H1 (cell line): ENCODE measurements at regions not wholly inside any gene's neighbourhood (a gene's known extent, or its start where the extent isn't known, plus 50 kb on each side); places are given as distances from the start of the nearest gene placed in this dataset.
A peak's percentile ranks its signal among the peaks of the same experiment; 100 is the strongest.
"Not testable (repeated sequence)": the region's sequence is repeated elsewhere in the genome, so short reads cannot be mapped to it uniquely, and the experiment has no call there.

ENCODE experiments used
- CTCF ChIA-PET: fragments of 300-600 bp; sonication (Branson Sonifier 250); formaldehyde crosslinking; loops from one replicate; lab custom pipeline; 2021; ENCODE audit not compliant: partially characterized antibody; lab: Charles Lee
- POLR2A ChIA-PET: fragments of 300-600 bp; sonication (Branson Sonifier 250); formaldehyde crosslinking; loops from one replicate; lab custom pipeline; 2021; ENCODE audit warnings: inconsistent platforms; ENCODE audit not compliant: partially characterized antibody; lab: Charles Lee
- DNase-seq, 2 experiments: peaks; one replicate each; pipeline versions ENCODE4 v3.0.0 to v3.0.0-alpha.2; 2010 to 2022; ENCODE audit warnings: low spot score in 2 of 2, low read depth in 1 of 2, mixed read lengths in 1 of 2
- FAIRE-seq: peaks from 2 replicates; lab custom pipeline; 2011; peaks lifted over from hg19 to GRCh38; lab: Jason Lieb, UNC
- H2AFZ ChIP-seq: 2 replicates; pipeline ENCODE4 v1.8.1; 2012; ENCODE audit warnings: low read length, inconsistent platforms
- H2AK5ac ChIP-seq: 2 replicates; pipeline ENCODE4 v1.6.1; 2013; ENCODE audit warnings: low read depth, low read length
- H2BK120ac ChIP-seq: replicated peaks from 2 replicates; pipeline ENCODE3; 2013; ENCODE audit warnings: low read depth, low read length, inconsistent platforms
- H2BK12ac ChIP-seq: 2 replicates; pipeline ENCODE4 v1.6.1; 2013; ENCODE audit warnings: low read depth, low read length
- H2BK15ac ChIP-seq: 2 replicates; pipeline ENCODE4 v1.6.1; 2013; ENCODE audit warnings: low read length
- H2BK20ac ChIP-seq: 2 replicates; pipeline ENCODE4 v1.6.1; 2013; ENCODE audit warnings: low read length
- H2BK5ac ChIP-seq: 2 replicates; pipeline ENCODE4 v1.6.1; 2013; ENCODE audit warnings: low read depth, low read length
- H3K14ac ChIP-seq: 2 replicates; pipeline ENCODE4 v1.6.1; 2013; ENCODE audit warnings: inconsistent platforms; ENCODE audit not compliant: insufficient read length
- H3K18ac ChIP-seq: 2 replicates; pipeline ENCODE4 v1.6.1; 2013; ENCODE audit warnings: low read length; ENCODE audit errors: extremely low read depth
- H3K23ac ChIP-seq: 2 replicates; pipeline ENCODE4 v1.6.1; 2013; ENCODE audit warnings: inconsistent platforms; ENCODE audit not compliant: insufficient read length
- H3K23me2 ChIP-seq: 2 replicates; pipeline ENCODE4 v1.6.1; 2013; ENCODE audit warnings: low read depth, low read length
- H3K27ac ChIP-seq: 2 replicates; pipeline ENCODE4 v1.6.1; 2011; ENCODE audit warnings: low read depth, low read length, inconsistent platforms
- H3K27me3 ChIP-seq, 4 experiments: replicated peaks in 1 of 4; 1 replicate in 1 of 4; 2 replicates in 3 of 4; pipeline versions ENCODE4 v1.6.1 to v1.8.1; 2011 to 2013; ENCODE audit warnings: low read length in 3 of 4, mild to moderate bottlenecking in 3 of 4, inconsistent platforms in 2 of 4, mixed read lengths in 2 of 4, moderate library complexity in 1 of 4; ENCODE audit not compliant: control insufficient read depth in 3 of 4, insufficient read depth in 3 of 4; ENCODE audit errors: extremely low read depth in 1 of 4
- H3K36me3 ChIP-seq, 4 experiments: 2 replicates each; pipeline versions ENCODE4 v1.6.1 to v1.8.1; 2011 to 2013; ENCODE audit warnings: mild to moderate bottlenecking in 4 of 4, low read length in 3 of 4, moderate library complexity in 2 of 4, control low read depth in 1 of 4, inconsistent platforms in 1 of 4; ENCODE audit not compliant: insufficient read depth in 4 of 4, control insufficient read depth in 2 of 4
- H3K4ac ChIP-seq: replicated peaks from 2 replicates; pipeline ENCODE3; 2013; ENCODE audit warnings: low read length, low read depth, mixed read lengths, inconsistent platforms; ENCODE audit not compliant: insufficient read length
- H3K4me1 ChIP-seq, 4 experiments: replicated peaks in 1 of 4; 1 replicate in 1 of 4; 2 replicates in 3 of 4; pipeline versions ENCODE4 v1.6.1 to v1.8.1; 2011 to 2013; ENCODE audit warnings: low read length in 3 of 4, inconsistent platforms in 2 of 4, mixed read lengths in 1 of 4; ENCODE audit not compliant: insufficient read depth in 4 of 4, control insufficient read depth in 3 of 4
- H3K4me2 ChIP-seq, 2 experiments: 2 replicates each; pipeline versions ENCODE4 v1.6.1 to v1.8.1; 2011 to 2013; ENCODE audit warnings: low read depth in 2 of 2, low read length in 2 of 2, control low read depth in 1 of 2, inconsistent platforms in 1 of 2, mild to moderate bottlenecking in 1 of 2; ENCODE audit not compliant: insufficient read depth in 1 of 2
- H3K4me3 ChIP-seq, 4 experiments: fragments of 200-600, 300-600 bp in 1 of 4; sonication (generic), shearing (Covaris generic), sonication (Bioruptor Twin) in 1 of 4; 2 replicates each; pipeline versions ENCODE4 v1.5.1 to v1.8.1; 2011 to 2016; ENCODE audit warnings: low read length in 4 of 4, low read depth in 3 of 4, control low read depth in 2 of 4, inconsistent platforms in 2 of 4, mild to moderate bottlenecking in 2 of 4, mixed read lengths in 1 of 4, moderate library complexity in 1 of 4; ENCODE audit not compliant: insufficient read depth in 2 of 4; ENCODE audit errors: extremely low read depth in 1 of 4
- H3K56ac ChIP-seq: replicated peaks from 2 replicates; pipeline ENCODE3; 2013; ENCODE audit warnings: low read depth, mild to moderate bottlenecking, mixed read lengths, low read length, inconsistent platforms; ENCODE audit not compliant: insufficient read length
- H3K79me1 ChIP-seq: 2 replicates; pipeline ENCODE4 v1.6.1; 2013; ENCODE audit warnings: low read depth, low read length, control low read depth
- H3K79me2 ChIP-seq, 2 experiments: 2 replicates each; pipeline versions ENCODE4 v1.6.1 to v1.8.1; 2012 to 2013; ENCODE audit warnings: low read length in 2 of 2, mild to moderate bottlenecking in 2 of 2, inconsistent platforms in 1 of 2; ENCODE audit not compliant: insufficient read depth in 2 of 2, control insufficient read depth in 1 of 2
- H3K9ac ChIP-seq, 4 experiments: replicated peaks in 1 of 4; 1 replicate in 1 of 4; 2 replicates in 3 of 4; pipeline versions ENCODE4 v1.6.1 to v1.8.1; 2011 to 2013; ENCODE audit warnings: low read depth in 3 of 4, low read length in 3 of 4, control low read depth in 2 of 4, mild to moderate bottlenecking in 2 of 4, moderate library complexity in 2 of 4, inconsistent platforms in 1 of 4; ENCODE audit errors: extremely low read depth in 1 of 4
- H3K9me3 ChIP-seq, 2 experiments: 2 replicates each; pipeline versions ENCODE4 v1.6.1 to v1.8.1; 2012 to 2013; ENCODE audit warnings: mild to moderate bottlenecking in 2 of 2, moderate library complexity in 2 of 2, control low read depth in 1 of 2, inconsistent platforms in 1 of 2, low read depth in 1 of 2, low read length in 1 of 2, mixed read lengths in 1 of 2; ENCODE audit not compliant: insufficient read depth in 2 of 2
- H4K20me1 ChIP-seq, 2 experiments: replicated peaks in 1 of 2; 2 replicates each; pipeline versions ENCODE3 to v1.8.1; 2011 to 2013; ENCODE audit warnings: inconsistent platforms in 2 of 2, low read length in 2 of 2, mild to moderate bottlenecking in 1 of 2; ENCODE audit not compliant: insufficient read depth in 2 of 2, control insufficient read depth in 1 of 2
- H4K5ac ChIP-seq: 2 replicates; pipeline ENCODE4 v1.6.1; 2013; ENCODE audit warnings: low read length, low read depth, mixed read lengths, inconsistent platforms; ENCODE audit not compliant: insufficient read length
- H4K8ac ChIP-seq: 2 replicates; pipeline ENCODE4 v1.8.0; 2013; ENCODE audit warnings: mild to moderate bottlenecking, moderate library complexity, low read length, inconsistent platforms; ENCODE audit not compliant: insufficient read depth; ENCODE audit errors: extremely low read depth
- H4K91ac ChIP-seq: replicated peaks from 2 replicates; pipeline ENCODE3; 2013; ENCODE audit warnings: low read length, mixed read lengths, inconsistent platforms; ENCODE audit not compliant: insufficient read length
- WGBS, 2 experiments: shearing (Covaris generic) in 1 of 2; methylation state at CpG; one replicate each; pipeline versions ENCODE4 v1.1.6 to v1.1.7; 2013 to 2015; ENCODE audit warnings: low lambda C conversion rate in 2 of 2, mixed read lengths in 2 of 2, inconsistent platforms in 1 of 2, low coverage in 1 of 2, missing lambda C conversion rate in 1 of 2; ENCODE audit not compliant: insufficient replicate concordance in 2 of 2, insufficient coverage in 1 of 2, insufficient read length in 1 of 2; ENCODE audit errors: extremely low coverage in 1 of 2, missing lambda C conversion rate in 1 of 2; 5-methylcytosine and 5-hydroxymethylcytosine counted together

GRCh38 chr15:31687088-31687487 lies 343.2 kb upstream of the CHRNA7 start:
- H3K56ac ChIP-seq, H2BK5ac ChIP-seq, H2BK15ac ChIP-seq, H4K20me1 ChIP-seq, H3K4me1 ChIP-seq, H4K5ac ChIP-seq, H3K27ac ChIP-seq, H2AFZ ChIP-seq, H3K36me3 ChIP-seq, H4K8ac ChIP-seq, H3K79me1 ChIP-seq, H3K79me2 ChIP-seq, POLR2A ChIA-PET, H3K4ac ChIP-seq, H2BK12ac ChIP-seq, FAIRE-seq, H3K9ac ChIP-seq, H2BK20ac ChIP-seq, H3K4me3 ChIP-seq, H2BK120ac ChIP-seq, H3K9me3 ChIP-seq, H3K27me3 ChIP-seq, DNase-seq, H3K18ac ChIP-seq, H2AK5ac ChIP-seq, H3K23ac ChIP-seq, H3K14ac ChIP-seq, H4K91ac ChIP-seq, H3K4me2 ChIP-seq, CTCF ChIA-PET, H3K23me2 ChIP-seq: not testable (repeated sequence)
- 88% methylated on average over 8 of the region's 8 CpGs; no CpG with 5 or more reads in 1 of the 2 experiments for WGBS, 2 experiments

- H4K20me1 ChIP-seq, H3K23ac ChIP-seq, POLR2A ChIA-PET, CTCF ChIA-PET, H3K79me1 ChIP-seq, H3K14ac ChIP-seq, FAIRE-seq, DNase-seq, H2BK5ac ChIP-seq, H3K27me3 ChIP-seq, H3K27ac ChIP-seq, H3K18ac ChIP-seq, H3K23me2 ChIP-seq, H4K91ac ChIP-seq, H2BK120ac ChIP-seq, H4K5ac ChIP-seq, H3K9me3 ChIP-seq, H2BK12ac ChIP-seq, H3K36me3 ChIP-seq, H3K9ac ChIP-seq, H3K4me2 ChIP-seq, H2AFZ ChIP-seq, H3K56ac ChIP-seq, H3K79me2 ChIP-seq, H2AK5ac ChIP-seq, H3K4me1 ChIP-seq, H3K4ac ChIP-seq, H3K4me3 ChIP-seq, H2BK15ac ChIP-seq, H2BK20ac ChIP-seq: not testable (repeated sequence)
- peak overlapping the region; percentile 51; the same call in 1 of the 2 replicates for H4K8ac ChIP-seq
- no CpG with 5 or more reads among the region's 5 CpGs for WGBS, 2 experiments
Observed at GRCh38 chr15:31696509-31696908, 333.8 kb upstream of the CHRNA7 start.
